ENCODE measurements at regions not wholly inside any gene's neighbourhood (a gene's known extent, or its start where the extent isn't known, plus 50 kb on each side); places are given as distances from the start of the nearest gene placed in this dataset.

DNA sequence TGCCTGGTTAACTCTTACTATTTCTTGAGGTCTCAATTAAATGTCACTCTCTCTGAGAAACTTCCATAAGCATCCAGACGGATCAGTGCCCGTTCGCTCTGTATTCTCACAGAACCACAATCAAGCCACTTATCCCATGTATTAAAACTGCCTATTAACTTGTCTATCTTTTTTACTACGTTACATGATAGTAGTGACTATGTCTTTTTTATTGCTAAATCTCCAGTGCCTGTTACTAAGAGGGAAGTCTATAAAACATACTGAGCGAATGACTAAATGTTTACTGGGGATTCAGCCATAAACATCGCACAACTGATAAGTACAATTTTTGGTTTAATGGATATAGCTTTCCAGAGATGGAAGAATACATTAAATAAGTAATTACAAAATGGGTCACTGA lies 399.9 kb downstream of the NXPH1 start:
- TF ChIP-seq, protein P1, sequence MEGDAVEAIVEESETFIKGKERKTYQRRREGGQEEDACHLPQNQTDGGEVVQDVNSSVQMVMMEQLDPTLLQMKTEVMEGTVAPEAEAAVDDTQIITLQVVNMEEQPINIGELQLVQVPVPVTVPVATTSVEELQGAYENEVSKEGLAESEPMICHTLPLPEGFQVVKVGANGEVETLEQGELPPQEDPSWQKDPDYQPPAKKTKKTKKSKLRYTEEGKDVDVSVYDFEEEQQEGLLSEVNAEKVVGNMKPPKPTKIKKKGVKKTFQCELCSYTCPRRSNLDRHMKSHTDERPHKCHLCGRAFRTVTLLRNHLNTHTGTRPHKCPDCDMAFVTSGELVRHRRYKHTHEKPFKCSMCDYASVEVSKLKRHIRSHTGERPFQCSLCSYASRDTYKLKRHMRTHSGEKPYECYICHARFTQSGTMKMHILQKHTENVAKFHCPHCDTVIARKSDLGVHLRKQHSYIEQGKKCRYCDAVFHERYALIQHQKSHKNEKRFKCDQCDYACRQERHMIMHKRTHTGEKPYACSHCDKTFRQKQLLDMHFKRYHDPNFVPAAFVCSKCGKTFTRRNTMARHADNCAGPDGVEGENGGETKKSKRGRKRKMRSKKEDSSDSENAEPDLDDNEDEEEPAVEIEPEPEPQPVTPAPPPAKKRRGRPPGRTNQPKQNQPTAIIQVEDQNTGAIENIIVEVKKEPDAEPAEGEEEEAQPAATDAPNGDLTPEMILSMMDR (conservative IDR thresholded peaks at IDR 0.05), result no peak
- TF ChIP-seq EZH2 (IDR thresholded peaks at IDR 0.05; ENCODE audit: low read depth), result no peak
